ENCODE measurements at regions not wholly inside any gene's neighbourhood (a gene's known extent, or its start where the extent isn't known, plus 50 kb on each side); places are given as distances from the start of the nearest gene placed in this dataset.
A peak's percentile ranks its signal among the peaks of the same experiment; 100 is the strongest.

DNA sequence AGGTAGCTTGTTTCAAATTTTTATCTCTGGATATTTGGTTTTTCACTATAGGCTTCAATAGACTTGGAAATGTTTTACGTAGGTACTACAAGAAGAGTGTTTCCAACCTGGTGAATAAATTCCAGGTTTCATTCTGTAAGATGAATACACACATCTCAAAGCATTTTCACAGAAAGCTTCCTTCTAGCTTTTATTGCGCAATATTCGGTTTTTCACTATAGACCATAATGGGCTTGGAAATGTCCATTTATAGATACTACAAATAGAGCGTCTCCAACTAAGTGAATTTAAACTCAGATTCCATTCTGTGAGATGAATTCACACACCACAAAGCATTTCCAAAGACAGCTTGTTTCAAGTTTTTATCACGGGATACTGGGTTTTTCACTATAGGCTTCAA lies 857.7 kb upstream of the HS3ST1 start:
- no peak overlapping the region for H2AFZ ChIP-seq (ENCODE audit: low read length)
- ATAC-seq (no peak), DNase-seq (ENCODE audit: low spot score) (no peak), FAIRE-seq (no peak)
- CTCF ChIA-PET (ENCODE audit: low intra/inter-chr PET ratio, low total read pairs): no interaction called here
- H3K79me2 ChIP-seq (ENCODE audit: insufficient read depth, low read length): no peaks in the 10 kb centered on the region
- H3K4me1 ChIP-seq (ENCODE audit: insufficient read depth, low read length): no peaks in the 10 kb centered on the region
- no peak overlapping the region for H3K9ac ChIP-seq (ENCODE audit: insufficient read depth, low read depth, low read length)
- POLR2A ChIA-PET: no interaction called here
- no peak overlapping the region for H3K27ac ChIP-seq (ENCODE audit: extremely low read length, insufficient read depth, low read length)
- H3K4me2 ChIP-seq (ENCODE audit: low read depth, low read length): no peak overlapping the region
- no peaks in the 10 kb centered on the region; a peak in 1 of 5 replicates for H3K27me3 ChIP-seq (ENCODE audit: control insufficient read depth in 1 of 2, insufficient read depth in 2 of 2, low read length in 2 of 2)
- WGBS (ENCODE audit: low lambda C conversion rate): 58% methylated on average over 5 of the region's 5 CpGs
- intact Hi-C loops (cut with micrococcal nuclease; ENCODE audit: unreplicated experiment): no loop called here
- in situ Hi-C loops (cut with HindIII; ENCODE audit: extremely low pct_ligation_motif_present, low pct_unique_long_range_greater_than_20kb): no loop called here
- peaks cover 87% of the 10 kb centered on the region for H3K9me3 ChIP-seq (ENCODE audit: low read length)
- TF ChIP-seq CEBPB (IDR thresholded peaks at IDR 0.05; ENCODE audit: borderline replicate concordance, low read depth, low read length): peak; percentile 91
- TF ChIP-seq, protein P1, sequence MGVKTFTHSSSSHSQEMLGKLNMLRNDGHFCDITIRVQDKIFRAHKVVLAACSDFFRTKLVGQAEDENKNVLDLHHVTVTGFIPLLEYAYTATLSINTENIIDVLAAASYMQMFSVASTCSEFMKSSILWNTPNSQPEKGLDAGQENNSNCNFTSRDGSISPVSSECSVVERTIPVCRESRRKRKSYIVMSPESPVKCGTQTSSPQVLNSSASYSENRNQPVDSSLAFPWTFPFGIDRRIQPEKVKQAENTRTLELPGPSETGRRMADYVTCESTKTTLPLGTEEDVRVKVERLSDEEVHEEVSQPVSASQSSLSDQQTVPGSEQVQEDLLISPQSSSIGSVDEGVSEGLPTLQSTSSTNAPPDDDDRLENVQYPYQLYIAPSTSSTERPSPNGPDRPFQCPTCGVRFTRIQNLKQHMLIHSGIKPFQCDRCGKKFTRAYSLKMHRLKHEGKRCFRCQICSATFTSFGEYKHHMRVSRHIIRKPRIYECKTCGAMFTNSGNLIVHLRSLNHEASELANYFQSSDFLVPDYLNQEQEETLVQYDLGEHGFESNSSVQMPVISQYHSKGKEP (CRISPR knock-in tag; IDR thresholded peaks at IDR 0.05): no peak
- no peak overlapping the region for H3K4me3 ChIP-seq (replicated peaks in 1 of 3; ENCODE audit: insufficient read depth in 1 of 3, low read depth in 2 of 3, low read length in 3 of 3)
- H4K20me1 ChIP-seq (ENCODE audit: insufficient read depth, low read length): no peaks in the 10 kb centered on the region
- H3K36me3 ChIP-seq (replicated peaks in 1 of 2; ENCODE audit: control insufficient read depth in 1 of 2, insufficient read depth in 2 of 2, low read length in 2 of 2): no peaks in the 10 kb centered on the region
- no TSS peak for BruUV-seq (replicated peaks)

DNA sequence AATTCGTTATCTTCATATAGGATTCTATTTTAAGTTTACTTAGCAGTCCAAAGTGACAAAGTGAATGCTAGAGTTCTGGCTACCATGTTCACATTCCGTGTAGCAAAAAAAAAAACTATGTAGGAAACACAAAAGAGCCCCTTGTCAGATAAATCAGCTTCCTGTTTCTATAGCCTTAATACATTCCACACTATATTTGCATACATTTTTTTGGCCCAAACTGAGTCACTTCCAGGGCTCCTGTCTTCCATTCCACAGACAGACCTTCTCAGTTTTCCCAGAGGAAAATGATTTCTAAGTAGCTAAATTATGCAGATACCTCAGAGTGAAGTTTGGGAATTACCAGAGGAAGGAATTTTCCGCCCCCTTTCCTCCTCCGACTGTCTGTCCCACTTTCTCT lies 841.9 kb upstream of the HS3ST1 start:
- H3K36me3 ChIP-seq (replicated peaks in 1 of 2; ENCODE audit: control insufficient read depth in 1 of 2, insufficient read depth in 2 of 2, low read length in 2 of 2): no peaks in the 10 kb centered on the region
- ATAC-seq (no peak), FAIRE-seq (no peak), DNase-seq (ENCODE audit: low spot score) (no peak)
- ChIA-PET POLR2A (no interaction called here), CTCF (ENCODE audit: low intra/inter-chr PET ratio, low total read pairs) (no interaction called here)
- intact Hi-C loops (cut with micrococcal nuclease; ENCODE audit: unreplicated experiment) (no loop called here), in situ Hi-C loops (cut with HindIII; ENCODE audit: extremely low pct_ligation_motif_present, low pct_unique_long_range_greater_than_20kb) (no loop called here)
- no peaks in the 10 kb centered on the region for H3K27me3 ChIP-seq (ENCODE audit: control insufficient read depth in 1 of 2, insufficient read depth in 2 of 2, low read length in 2 of 2)
- peaks cover 53% of the 10 kb centered on the region for H3K9me3 ChIP-seq (ENCODE audit: low read length)
- H3K27ac ChIP-seq (ENCODE audit: extremely low read length, insufficient read depth, low read length): no peak overlapping the region
- no peaks in the 10 kb centered on the region for H3K4me1 ChIP-seq (ENCODE audit: insufficient read depth, low read length)
- H4K20me1 ChIP-seq (ENCODE audit: insufficient read depth, low read length): no peaks in the 10 kb centered on the region
- no peak overlapping the region for H3K4me3 ChIP-seq (replicated peaks in 1 of 3; ENCODE audit: insufficient read depth in 1 of 3, low read depth in 2 of 3, low read length in 3 of 3)
- no peak overlapping the region for H3K4me2 ChIP-seq (ENCODE audit: low read depth, low read length)
- no TSS peak for BruUV-seq (replicated peaks)
- H3K79me2 ChIP-seq (ENCODE audit: insufficient read depth, low read length): no peaks in the 10 kb centered on the region
- H2AFZ ChIP-seq (ENCODE audit: low read length): no peak overlapping the region
- no peak overlapping the region for H3K9ac ChIP-seq (ENCODE audit: insufficient read depth, low read depth, low read length)
- WGBS (ENCODE audit: low lambda C conversion rate): 2% methylated on average over 4 of the region's 4 CpGs
- TF ChIP-seq HNRNPLL (IDR thresholded peaks at IDR 0.05; ENCODE audit: low read depth, low read length, poor library complexity, severe bottlenecking): no peak
- TF ChIP-seq JDP2 (CRISPR knock-in tag; IDR thresholded peaks at IDR 0.05; ENCODE audit: borderline replicate concordance): no peak
- TF ChIP-seq, protein P2, sequence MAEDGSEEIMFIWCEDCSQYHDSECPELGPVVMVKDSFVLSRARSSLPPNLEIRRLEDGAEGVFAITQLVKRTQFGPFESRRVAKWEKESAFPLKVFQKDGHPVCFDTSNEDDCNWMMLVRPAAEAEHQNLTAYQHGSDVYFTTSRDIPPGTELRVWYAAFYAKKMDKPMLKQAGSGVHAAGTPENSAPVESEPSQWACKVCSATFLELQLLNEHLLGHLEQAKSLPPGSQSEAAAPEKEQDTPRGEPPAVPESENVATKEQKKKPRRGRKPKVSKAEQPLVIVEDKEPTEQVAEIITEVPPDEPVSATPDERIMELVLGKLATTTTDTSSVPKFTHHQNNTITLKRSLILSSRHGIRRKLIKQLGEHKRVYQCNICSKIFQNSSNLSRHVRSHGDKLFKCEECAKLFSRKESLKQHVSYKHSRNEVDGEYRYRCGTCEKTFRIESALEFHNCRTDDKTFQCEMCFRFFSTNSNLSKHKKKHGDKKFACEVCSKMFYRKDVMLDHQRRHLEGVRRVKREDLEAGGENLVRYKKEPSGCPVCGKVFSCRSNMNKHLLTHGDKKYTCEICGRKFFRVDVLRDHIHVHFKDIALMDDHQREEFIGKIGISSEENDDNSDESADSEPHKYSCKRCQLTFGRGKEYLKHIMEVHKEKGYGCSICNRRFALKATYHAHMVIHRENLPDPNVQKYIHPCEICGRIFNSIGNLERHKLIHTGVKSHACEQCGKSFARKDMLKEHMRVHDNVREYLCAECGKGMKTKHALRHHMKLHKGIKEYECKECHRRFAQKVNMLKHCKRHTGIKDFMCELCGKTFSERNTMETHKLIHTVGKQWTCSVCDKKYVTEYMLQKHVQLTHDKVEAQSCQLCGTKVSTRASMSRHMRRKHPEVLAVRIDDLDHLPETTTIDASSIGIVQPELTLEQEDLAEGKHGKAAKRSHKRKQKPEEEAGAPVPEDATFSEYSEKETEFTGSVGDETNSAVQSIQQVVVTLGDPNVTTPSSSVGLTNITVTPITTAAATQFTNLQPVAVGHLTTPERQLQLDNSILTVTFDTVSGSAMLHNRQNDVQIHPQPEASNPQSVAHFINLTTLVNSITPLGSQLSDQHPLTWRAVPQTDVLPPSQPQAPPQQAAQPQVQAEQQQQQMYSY (CRISPR knock-in tag; IDR thresholded peaks at IDR 0.05): no peak
- no peak for TF ChIP-seq DPF2 (CRISPR knock-in tag; IDR thresholded peaks at IDR 0.05; ENCODE audit: borderline replicate concordance, low read depth)
- no peak for TF ChIP-seq ZNF335 (CRISPR knock-in tag; IDR thresholded peaks at IDR 0.05)
- no peak for TF ChIP-seq ZNF674 (CRISPR knock-in tag; IDR thresholded peaks at IDR 0.05; ENCODE audit: low read depth)
- TF ChIP-seq HDAC2 (CRISPR knock-in tag; IDR thresholded peaks at IDR 0.05): no peak
- TF ChIP-seq ZNF83 (CRISPR knock-in tag; IDR thresholded peaks at IDR 0.05; ENCODE audit: borderline replicate concordance): no peak
- no peak for TF ChIP-seq ELF3 (CRISPR knock-in tag; IDR thresholded peaks at IDR 0.05)
- TF ChIP-seq CAMTA2 (CRISPR knock-in tag; IDR thresholded peaks at IDR 0.05; ENCODE audit: borderline replicate concordance): no peak
- no peak for TF ChIP-seq GATAD2A (CRISPR knock-in tag; IDR thresholded peaks at IDR 0.05)
- no peak for TF ChIP-seq TARDBP (CRISPR knock-in tag; IDR thresholded peaks at IDR 0.05)
- TF ChIP-seq MYC (CRISPR knock-in tag; IDR thresholded peaks at IDR 0.05; ENCODE audit: borderline replicate concordance): no peak
- TF ChIP-seq MED1 (CRISPR knock-in tag; IDR thresholded peaks at IDR 0.05): no peak
- TF ChIP-seq CCDC6 (CRISPR knock-in tag; IDR thresholded peaks at IDR 0.05): no peak

Data from HepG2 (cell line).